Small intestine (tissue), 7 donors: ENCODE measurements at regions not wholly inside any gene's neighbourhood (a gene's known extent, or its start where the extent isn't known, plus 50 kb on each side); places are given as distances from the start of the nearest gene placed in this dataset.

Experiments
- DNase-seq, 2 donors: peaks; one replicate each; pipeline versions ENCODE4 v3.0.0 to v3.0.0-alpha.2; 2013
- FAIRE-seq: peaks from 2 replicates; lab custom pipeline; 2012; peaks lifted over from hg19 to GRCh38; lab: Jason Lieb, UNC
- H3K27ac ChIP-seq, 3 donors: one replicate each; pipeline ENCODE4 v1.5.1; 2013; ENCODE audit warnings: low read length in 2 of 3, mild to moderate bottlenecking in 2 of 3, control low read depth in 1 of 3, inconsistent platforms in 1 of 3, low read depth in 1 of 3, moderate library complexity in 1 of 3
- H3K27me3 ChIP-seq, 3 donors: one replicate each; pipeline ENCODE4 v1.6.1; 2013; ENCODE audit warnings: low read length in 3 of 3, inconsistent platforms in 1 of 3; ENCODE audit not compliant: control insufficient read depth in 3 of 3, insufficient read depth in 3 of 3
- H3K36me3 ChIP-seq, 3 donors: one replicate each; pipeline ENCODE4 v1.6.1; 2013; ENCODE audit warnings: low read length in 3 of 3, inconsistent platforms in 1 of 3, low read depth in 1 of 3, mild to moderate bottlenecking in 1 of 3, moderate library complexity in 1 of 3; ENCODE audit not compliant: control insufficient read depth in 3 of 3, insufficient read depth in 2 of 3
- H3K4me1 ChIP-seq, 3 donors: one replicate each; pipeline ENCODE4 v1.6.1; 2013; ENCODE audit warnings: low read length in 2 of 3, inconsistent platforms in 1 of 3, low read depth in 1 of 3, mild to moderate bottlenecking in 1 of 3, moderate library complexity in 1 of 3; ENCODE audit not compliant: control insufficient read depth in 3 of 3, insufficient read depth in 2 of 3
- H3K4me3 ChIP-seq, 3 donors: one replicate each; pipeline ENCODE4 v1.5.1; 2013; ENCODE audit warnings: low read length in 3 of 3, control low read depth in 1 of 3, inconsistent platforms in 1 of 3, low read depth in 1 of 3, mild to moderate bottlenecking in 1 of 3, moderate library complexity in 1 of 3
- H3K9me3 ChIP-seq, 2 donors: one replicate each; pipeline ENCODE4 v1.6.1; 2013; ENCODE audit warnings: low read depth in 1 of 2, low read length in 1 of 2; ENCODE audit not compliant: control insufficient read depth in 2 of 2, insufficient read depth in 1 of 2
- WGBS, 3 donors: extraction: QIAGEN DNeasy Blood & Tissue Kit; methylation state at CpG; one replicate each; pipeline ENCODE4 v1.1.7; 2013; 5-methylcytosine and 5-hydroxymethylcytosine counted together
- donor health status: healthy with polysubstance abuse.
- donor health status: control.
- donor health status: control.
- donor health status: Bipolar disorder and iron deficiency.
- donor health status: healthy.

DNA sequence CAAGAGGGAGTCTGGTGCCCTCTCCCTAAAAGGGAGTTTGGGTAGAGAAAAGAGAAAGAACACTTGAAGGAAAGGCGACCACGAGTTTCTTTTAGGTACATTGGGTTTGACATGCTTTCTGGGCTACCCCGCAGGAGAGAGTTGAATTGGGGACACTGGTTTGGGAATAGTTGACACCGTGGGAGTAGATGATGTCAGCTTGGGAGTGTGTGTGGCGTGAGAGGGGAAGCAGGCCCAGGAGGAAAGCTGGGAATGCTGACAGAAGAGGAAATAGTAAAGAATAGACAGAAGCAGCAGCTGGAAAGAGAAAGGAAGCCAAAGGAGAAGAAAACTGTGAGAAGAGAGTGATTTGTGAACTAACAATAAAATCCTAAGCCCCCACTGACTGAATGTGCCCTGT is 442.9 kb downstream of the DYNC2H1 start:
- H3K27me3 ChIP-seq, result no peaks in the 10 kb centered on the region
- peaks cover 0 to 18% (median 0%) of the 10 kb centered on the region in 3 donors for H3K4me1 ChIP-seq
- WGBS, 3 donors, result 65 to 79% (median 75%) methylated on average over 5 of the region's 5 CpGs
- H3K9me3 ChIP-seq, result no peaks in the 10 kb centered on the region
- no peak for FAIRE-seq
- H3K27ac ChIP-seq, result no peak overlapping the region
- no peak overlapping the region for H3K4me3 ChIP-seq
- no peak for DNase-seq
- H3K36me3 ChIP-seq, result no peaks in the 10 kb centered on the region

DNA sequence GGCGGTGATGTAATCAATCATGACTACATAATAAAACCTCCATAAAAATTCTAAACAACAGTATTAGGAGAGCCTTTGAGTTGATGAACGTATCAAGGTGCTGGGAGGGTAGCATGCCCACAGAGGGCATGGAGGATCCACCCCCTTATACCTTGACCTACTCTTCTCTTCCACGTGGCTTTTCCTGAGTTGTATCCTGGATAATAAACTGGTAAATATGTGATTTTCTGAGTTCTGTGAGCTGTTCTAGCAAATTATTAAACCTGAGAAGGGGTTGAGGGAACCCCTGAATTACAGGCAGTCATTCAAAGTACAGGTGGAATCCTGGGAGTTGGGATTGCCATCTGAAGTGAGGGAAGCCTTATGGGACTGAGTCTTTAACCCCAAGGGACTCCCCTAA is 446.9 kb downstream of the DYNC2H1 start:
- Histone ChIP-seq H3K9me3 (no peaks in the 10 kb centered on the region), H3K36me3 (no peaks in the 10 kb centered on the region), H3K4me1 (peaks cover 0 to 23% (median 0%) of the 10 kb centered on the region in 3 donors), H3K27ac (peak overlapping the region in 1 of 3 donors; percentile 51), H3K4me3 (no peak overlapping the region), H3K27me3 (no peaks in the 10 kb centered on the region)
- FAIRE-seq (no peak), DNase-seq (peak in 1 of 2 donors; percentile 80)
- 9 to 59% (median 30%) methylated on average over 3 of the region's 3 CpGs for WGBS, 3 donors

DNA sequence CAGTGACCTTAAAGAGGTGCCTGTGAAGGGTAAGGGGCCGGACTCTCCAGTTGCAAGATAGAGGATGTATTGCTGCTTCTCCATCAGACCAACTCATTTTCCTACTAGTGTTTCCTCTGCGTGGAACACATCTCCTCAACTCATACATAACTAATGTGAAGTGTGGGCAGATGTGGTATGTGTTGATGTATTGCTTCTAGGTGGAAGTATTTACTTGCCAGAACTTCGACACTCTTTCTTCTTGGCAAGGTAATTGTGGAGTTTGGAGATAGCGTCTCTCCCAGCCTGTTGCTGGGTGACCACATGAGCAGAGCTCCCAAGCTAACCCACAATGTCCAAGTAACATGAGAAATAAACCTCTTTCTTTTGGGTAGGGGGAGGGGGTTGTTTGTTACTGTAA is 456.9 kb downstream of the DYNC2H1 start:
- no peaks in the 10 kb centered on the region for H3K36me3 ChIP-seq
- H3K27ac ChIP-seq, result no peak overlapping the region
- no peaks in the 10 kb centered on the region for H3K27me3 ChIP-seq
- no peak overlapping the region for H3K4me3 ChIP-seq
- WGBS, 3 donors, result 63 to 78% (median 72%) methylated on average over 4 of the region's 4 CpGs
- FAIRE-seq, result no peak
- H3K4me1 ChIP-seq, result no peaks in the 10 kb centered on the region
- H3K9me3 ChIP-seq, result no peaks in the 10 kb centered on the region
- no peak for DNase-seq

DNA sequence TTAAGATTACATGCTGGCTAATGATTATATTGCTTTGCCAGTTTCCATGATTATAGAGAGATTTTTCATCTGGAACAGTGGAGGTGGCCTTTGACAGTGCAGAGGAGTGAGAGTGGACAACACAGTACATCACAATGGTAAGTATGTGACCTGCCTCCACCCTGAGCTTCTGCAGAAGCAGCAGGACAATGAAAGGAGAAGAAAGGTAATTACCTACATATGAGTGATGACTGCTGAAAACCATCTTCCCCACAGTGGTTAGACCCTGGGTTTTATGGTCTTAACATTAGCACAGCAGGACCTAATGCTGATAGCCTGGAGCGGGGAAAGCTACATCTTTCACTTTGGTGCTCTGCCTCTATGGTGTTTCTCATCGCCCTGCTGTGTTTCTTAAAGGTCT is 454.7 kb upstream of the DDI1 start:
- H3K27me3 ChIP-seq, result no peaks in the 10 kb centered on the region
- DNase-seq (peak in 1 of 2 donors; percentile 41), FAIRE-seq (no peak)
- H3K27ac ChIP-seq, result no peak overlapping the region
- no peak overlapping the region for H3K4me3 ChIP-seq
- H3K4me1 ChIP-seq, result no peaks in the 10 kb centered on the region
- WGBS, 3 donors, result 42 to 70% (median 50%) methylated on average over 2 of the region's 2 CpGs
- no peaks in the 10 kb centered on the region for H3K36me3 ChIP-seq
- H3K9me3 ChIP-seq, result peaks cover 0 to 2% of the 10 kb centered on the region in 2 donors

DNA sequence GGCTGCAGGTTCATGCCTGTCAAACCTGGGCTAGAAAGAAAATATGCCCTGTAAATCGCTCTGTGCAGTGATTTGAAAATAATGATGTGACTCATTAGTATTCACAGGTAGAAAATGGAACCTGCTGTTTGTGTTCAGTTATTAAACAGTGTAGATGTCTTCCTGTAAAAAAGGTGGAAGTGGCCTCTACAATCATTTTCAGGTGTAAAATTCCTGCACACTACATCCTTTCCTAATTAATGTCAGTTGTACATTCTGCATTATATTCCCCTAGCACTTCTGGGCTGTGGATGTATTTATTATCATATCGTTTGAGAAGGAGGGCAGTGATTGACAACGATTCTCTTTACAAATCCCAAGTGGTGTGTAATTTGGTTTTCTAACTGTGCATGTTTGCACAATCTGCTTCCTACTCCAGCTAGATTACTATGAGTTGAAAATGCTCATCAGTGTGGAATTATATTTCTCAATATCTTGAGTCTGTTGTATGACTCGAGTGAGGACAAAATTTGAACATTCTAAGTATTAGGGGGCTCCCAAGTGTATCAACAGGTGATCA is 454.0 kb upstream of the DDI1 start:
- Histone ChIP-seq H3K27me3 (no peaks in the 10 kb centered on the region), H3K36me3 (no peaks in the 10 kb centered on the region), H3K4me3 (no peak overlapping the region), H3K27ac (no peak overlapping the region), H3K9me3 (peaks cover 0 to 2% of the 10 kb centered on the region in 2 donors), H3K4me1 (no peaks in the 10 kb centered on the region)
- FAIRE-seq (no peak), DNase-seq (no peak)
- WGBS, 3 donors, result 61 to 70% (median 62%) methylated on average over 4 of the region's 4 CpGs

DNA sequence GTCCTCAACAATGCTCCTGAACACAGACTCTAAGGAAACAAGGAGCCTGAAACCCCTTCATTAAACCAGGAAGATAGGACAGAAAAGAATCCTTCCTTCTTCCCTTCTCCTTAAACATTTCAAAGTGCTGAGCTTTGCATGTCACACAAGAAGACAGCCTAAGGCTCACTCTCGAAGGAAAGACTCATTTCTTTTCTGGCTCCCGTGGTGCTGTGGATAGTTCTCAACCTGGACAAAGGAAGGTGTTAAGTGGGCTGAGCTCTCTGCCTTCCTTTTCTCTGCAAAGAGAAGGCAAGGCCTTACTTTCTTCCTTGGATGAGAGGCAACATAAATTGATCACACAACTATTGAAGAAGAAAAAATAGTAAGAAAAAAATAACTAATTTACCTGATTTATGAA is 452.4 kb upstream of the DDI1 start:
- 63 to 68% (median 66%) methylated on average over 2 of the region's 2 CpGs for WGBS, 3 donors
- H3K4me3 ChIP-seq, result no peak overlapping the region
- FAIRE-seq (no peak), DNase-seq (no peak)
- H3K9me3 ChIP-seq, result peaks cover 0 to 2% of the 10 kb centered on the region in 2 donors
- no peak overlapping the region for H3K27ac ChIP-seq
- no peaks in the 10 kb centered on the region for H3K27me3 ChIP-seq
- peaks cover 0 to under 1% (median 0%) of the 10 kb centered on the region in 3 donors for H3K4me1 ChIP-seq
- no peaks in the 10 kb centered on the region for H3K36me3 ChIP-seq

DNA sequence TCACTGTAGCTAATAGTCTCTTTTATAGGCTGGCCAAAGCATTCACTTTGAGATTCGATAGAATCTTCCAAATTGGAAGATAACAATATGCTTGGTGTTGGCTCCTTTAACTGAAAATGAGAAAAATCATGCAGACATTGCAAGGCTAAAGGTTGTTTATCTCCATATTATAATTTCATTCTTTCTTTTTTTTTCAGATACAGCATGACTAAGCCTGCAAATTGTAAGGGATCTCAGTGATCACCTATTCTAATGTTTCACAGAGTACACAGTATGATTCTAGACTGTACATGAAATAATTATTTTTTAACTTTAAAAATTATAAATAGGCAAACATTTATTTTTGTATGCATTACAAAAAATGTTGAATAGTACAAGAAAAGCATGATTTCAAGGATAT is 451.7 kb upstream of the DDI1 start:
- H3K4me3 ChIP-seq, result no peak overlapping the region
- H3K27me3 ChIP-seq, result no peaks in the 10 kb centered on the region
- no peaks in the 10 kb centered on the region for H3K36me3 ChIP-seq
- H3K9me3 ChIP-seq, result peaks cover 0 to under 1% of the 10 kb centered on the region in 2 donors
- no peak overlapping the region for H3K27ac ChIP-seq
- no peak for FAIRE-seq
- H3K4me1 ChIP-seq, result peaks cover 0 to 5% (median 0%) of the 10 kb centered on the region in 3 donors
- 73 to 77% (median 74%) methylated on average over 1 of the region's 1 CpG for WGBS, 3 donors
- DNase-seq, result no peak

DNA sequence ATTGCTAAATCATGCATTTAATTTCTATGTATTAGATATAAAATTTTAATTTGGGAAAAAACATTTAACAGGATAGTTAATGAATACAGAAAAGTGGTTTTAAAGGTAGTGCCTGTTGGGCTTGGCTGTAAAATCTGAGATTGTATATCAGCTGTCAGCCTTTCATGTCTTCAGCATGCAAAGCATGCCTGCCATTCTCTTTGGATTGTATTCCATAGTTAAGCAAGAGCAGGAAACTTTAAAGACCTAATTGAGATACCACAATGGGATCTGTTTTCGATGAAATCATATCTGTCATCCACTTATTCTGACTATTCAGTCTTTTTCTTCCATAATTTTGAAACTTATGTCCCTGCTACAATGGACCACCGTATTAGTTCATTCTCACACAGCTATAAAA is 451.0 kb upstream of the DDI1 start:
- DNase-seq, result no peak
- Histone ChIP-seq H3K27ac (no peak overlapping the region), H3K27me3 (no peaks in the 10 kb centered on the region), H3K9me3 (no peaks in the 10 kb centered on the region), H3K36me3 (no peaks in the 10 kb centered on the region), H3K4me1 (peaks cover 0 to 5% (median 0%) of the 10 kb centered on the region in 3 donors), H3K4me3 (no peak overlapping the region)
- 65 to 82% (median 72%) methylated on average over 2 of the region's 2 CpGs for WGBS, 3 donors
- no peak for FAIRE-seq

DNA sequence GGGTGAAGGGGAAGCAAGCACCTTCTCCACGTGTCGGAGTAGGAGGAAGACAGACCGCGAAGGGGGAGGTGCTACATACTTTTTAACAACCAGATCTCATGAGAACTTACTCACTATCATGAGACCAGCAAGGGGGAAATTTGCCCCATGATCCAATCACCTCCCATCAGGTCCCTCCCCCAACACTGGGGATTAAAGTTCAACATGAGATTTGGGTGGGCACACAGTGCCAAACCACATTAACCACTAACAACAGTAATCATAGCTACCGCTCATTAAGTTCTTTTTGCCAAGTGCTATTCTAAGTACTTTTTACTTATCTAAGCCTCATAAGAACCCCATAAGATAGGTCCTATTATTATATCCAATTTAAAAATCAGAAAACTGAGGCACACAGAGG is 450.5 kb upstream of the DDI1 start:
- Histone ChIP-seq H3K9me3 (no peaks in the 10 kb centered on the region), H3K4me1 (peaks cover 0 to 5% (median 0%) of the 10 kb centered on the region in 3 donors), H3K27ac (no peak overlapping the region), H3K4me3 (no peak overlapping the region), H3K27me3 (no peaks in the 10 kb centered on the region), H3K36me3 (no peaks in the 10 kb centered on the region)
- FAIRE-seq (no peak), DNase-seq (no peak)
- WGBS, 3 donors, result 77 to 86% (median 86%) methylated on average over 5 of the region's 5 CpGs
